ENCODE measurements at regions not wholly inside any gene's neighbourhood (a gene's known extent, or its start where the extent isn't known, plus 50 kb on each side); places are given as distances from the start of the nearest gene placed in this dataset.

- ATAC-seq (no peak), DNase-seq (no peak)
- Histone ChIP-seq H3K9me3 (no peaks in the 10 kb centered on the region), H3K4me1 (peaks cover 0 to 18% (median 0%) of the 10 kb centered on the region in 12 donors), H3K27me3 (no peaks in the 10 kb centered on the region), H3K4me3 (no peak overlapping the region), H3K36me3 (no peaks in the 10 kb centered on the region), H3K27ac (no peak overlapping the region)
- no peak for TF ChIP-seq CTCF (IDR thresholded peaks at IDR 0.05)
- TF ChIP-seq POLR2A (IDR thresholded peaks at IDR 0.05): no peak
- intact Hi-C loops (cut with DNase I): no loop called here
These were observed 123.1 kb downstream of the CRPPA start for GRCh38 chr7:16298221-16298620.

GRCh38 chr7:16295558-16295957, 125.8 kb downstream of the CRPPA start:
- WGBS, 4 donors: 28 to 46% (median 42%) methylated on average over 2 of the region's 2 CpGs
- no peak for ATAC-seq
- peaks cover 0 to 18% (median 0%) of the 10 kb centered on the region in 12 donors for H3K4me1 ChIP-seq
- H3K27me3 ChIP-seq: no peaks in the 10 kb centered on the region
- intact Hi-C loops (cut with DNase I): no loop called here
- H3K9me3 ChIP-seq: no peaks in the 10 kb centered on the region
- no peak overlapping the region for H3K4me3 ChIP-seq
- no peaks in the 10 kb centered on the region for H3K36me3 ChIP-seq
- no peak for DNase-seq
- no peak overlapping the region for H3K27ac ChIP-seq
- TF ChIP-seq POLR2A (IDR thresholded peaks at IDR 0.05): no peak
- TF ChIP-seq CTCF (IDR thresholded peaks at IDR 0.05): no peak

- TF ChIP-seq POLR2A (IDR thresholded peaks at IDR 0.05): no peak
- TF ChIP-seq CTCF (IDR thresholded peaks at IDR 0.05): no peak
- no peak for ATAC-seq
- intact Hi-C loops (cut with DNase I): no loop called here
- Histone ChIP-seq H3K36me3 (no peaks in the 10 kb centered on the region), H3K27me3 (no peaks in the 10 kb centered on the region), H3K9me3 (peaks cover 0 to 10% (median 0%) of the 10 kb centered on the region in 12 donors), H3K4me1 (peaks cover 0 to 18% (median 0%) of the 10 kb centered on the region in 12 donors), H3K4me3 (no peak overlapping the region), H3K27ac (no peak overlapping the region)
- WGBS, 4 donors: 95 to 98% (median 96%) methylated on average over 3 of the region's 3 CpGs
- no peak for DNase-seq
These were observed 127.5 kb downstream of the CRPPA start for GRCh38 chr7:16293669-16294425.

- H3K27ac ChIP-seq: no peak overlapping the region
- H3K4me3 ChIP-seq: no peak overlapping the region
- DNase-seq: no peak
- 72 to 83% (median 77%) methylated on average over 4 of the region's 4 CpGs for WGBS, 4 donors
- intact Hi-C loops (cut with DNase I): no loop called here
- no peaks in the 10 kb centered on the region for H3K4me1 ChIP-seq
- no peak for ATAC-seq
- TF ChIP-seq CTCF (IDR thresholded peaks at IDR 0.05) (no peak), POLR2A (IDR thresholded peaks at IDR 0.05) (no peak)
- peaks cover 0 to 12% (median 0%) of the 10 kb centered on the region in 12 donors for H3K9me3 ChIP-seq
- no peaks in the 10 kb centered on the region for H3K36me3 ChIP-seq
- no peaks in the 10 kb centered on the region for H3K27me3 ChIP-seq
These were observed 136.8 kb downstream of the CRPPA start for GRCh38 chr7:16284581-16284980.
